Panc1 (cell line): ENCODE measurements at regions not wholly inside any gene's neighbourhood (a gene's known extent, or its start where the extent isn't known, plus 50 kb on each side); places are given as distances from the start of the nearest gene placed in this dataset.

Experiments
- ATAC-seq: fragments of 200-7000 bp; cut with Tn5 transposase; 2 replicates; pipeline ENCODE4 v1.9.1; 2020; ENCODE audit warnings: mild to moderate bottlenecking, moderate library complexity
- BruUV-seq: library from RNA; stranded (reverse); fragments of 400-500 nt; replicated peaks from 2 replicates; lab custom pipeline; 2021; lab: Mats Ljungman, UMichigan
- CTCF ChIA-PET: fragments of 300-600 bp; sonication (Branson Sonifier 250); formaldehyde crosslinking; loops from one replicate; lab custom pipeline; 2022; ENCODE audit warnings: antibody characterized with exemption; lab: Charles Lee
- POLR2A ChIA-PET: fragments of 300-600 bp; sonication (Branson Sonifier 250); formaldehyde crosslinking; loops from one replicate; lab custom pipeline; 2022; ENCODE audit warnings: antibody characterized with exemption; lab: Charles Lee
- DNase-seq: peaks from one replicate; pipeline ENCODE4 v3.0.0-alpha.2; 2010; ENCODE audit warnings: low read depth, low spot score
- H3K27ac ChIP-seq: 2 replicates; pipeline ENCODE4 v1.5.1; 2011; ENCODE audit warnings: mild to moderate bottlenecking, low read length, inconsistent platforms
- H3K27me3 ChIP-seq: fragments of 200-500 bp; sonication (Bioruptor generic); 2 replicates; pipeline ENCODE4 v1.6.0; 2014; ENCODE audit warnings: low read length, inconsistent platforms; ENCODE audit not compliant: control insufficient read depth, insufficient read depth
- H3K36me3 ChIP-seq: fragments of 200-500 bp; sonication (Bioruptor generic); 2 replicates; pipeline ENCODE4 v1.5.1; 2014; ENCODE audit warnings: inconsistent platforms, mild to moderate bottlenecking, low read length, moderate library complexity; ENCODE audit not compliant: control insufficient read depth, insufficient read depth
- H3K4me1 ChIP-seq: 2 replicates; pipeline ENCODE4 v1.5.1; 2011; ENCODE audit warnings: inconsistent platforms, mild to moderate bottlenecking, low read length, moderate library complexity; ENCODE audit not compliant: control insufficient read depth, insufficient read depth
- H3K4me3 ChIP-seq, 2 experiments: 2 replicates each; pipeline ENCODE4 v1.5.1; 2011 to 2012; ENCODE audit warnings: low read depth in 2 of 2, low read length in 2 of 2, mild to moderate bottlenecking in 2 of 2, inconsistent platforms in 1 of 2, moderate library complexity in 1 of 2
- H3K9me3 ChIP-seq: fragments of 200-500 bp; sonication (Bioruptor generic); 2 replicates; pipeline ENCODE4 v1.5.1; 2014; ENCODE audit warnings: low read depth, mild to moderate bottlenecking, inconsistent platforms, low read length, moderate library complexity; ENCODE audit not compliant: control insufficient read depth, insufficient read depth
- POLR2AphosphoS5 ChIP-seq: IDR thresholded peaks from 2 replicates; pipeline ENCODE4 v1.6.1; 2012; ENCODE audit warnings: mild to moderate bottlenecking, low read depth, low read length, moderate library complexity
- REST ChIP-seq, 2 experiments: IDR thresholded peaks; 2 replicates each; pipeline ENCODE4 v1.6.1; 2011 to 2012; ENCODE audit warnings: low read depth in 2 of 2, control low read depth in 1 of 2, low read length in 1 of 2, mild to moderate bottlenecking in 1 of 2, moderate library complexity in 1 of 2; ENCODE audit not compliant: insufficient read depth in 1 of 2
- SIN3A ChIP-seq: IDR thresholded peaks from 2 replicates; pipeline ENCODE4 v1.6.1; 2012; ENCODE audit warnings: low read depth, mild to moderate bottlenecking, low read length, moderate library complexity, borderline replicate concordance; ENCODE audit not compliant: insufficient read depth
- TCF7L2 ChIP-seq: IDR thresholded peaks from 2 replicates; pipeline ENCODE4 v1.6.1; 2011; ENCODE audit warnings: mild to moderate bottlenecking, low read depth, low read length, inconsistent platforms
- in situ Hi-C: cut with HindIII; loops from 2 replicates; pipeline ENCODE4 v1.10.0; 2016; ENCODE audit warnings: low sequenced_read_pairs, low pct_unique_long_range_greater_than_20kb
- intact Hi-C: fragments of 100-400 bp; cut with micrococcal nuclease; formaldehyde crosslinking; loops from one replicate; pipeline ENCODE4 v1.10.0; 2022; ENCODE audit not compliant: unreplicated experiment
- TF ChIP-seq, protein P1 (sequence below): fragments of 450-650 bp; IDR thresholded peaks from 2 replicates; pipeline ENCODE4 v1.5.1; 2017; ENCODE audit warnings: mild to moderate bottlenecking

GRCh38 chr5:31036411-31036810 lies 157.1 kb upstream of the CDH6 start:
- Histone ChIP-seq H3K9me3 (no peaks in the 10 kb centered on the region), H3K4me3 (no peak overlapping the region), H3K27ac (no peak overlapping the region), H3K36me3 (no peaks in the 10 kb centered on the region), H3K4me1 (no peaks in the 10 kb centered on the region), H3K27me3 (no peaks in the 10 kb centered on the region)
- POLR2A ChIA-PET: no interaction called here
- intact Hi-C loops (no loop called here), in situ Hi-C loops (no loop called here)
- DNase-seq: no peak
- CTCF ChIA-PET: no interaction called here
- TF ChIP-seq REST (IDR thresholded peaks at IDR 0.05; ENCODE audit: insufficient read depth in 1 of 2, low read depth in 2 of 2, low read length in 1 of 2) (no peak), SIN3A (no peak), POLR2AphosphoS5 (no peak), TCF7L2 (no peak)
- TF ChIP-seq, protein P1, sequence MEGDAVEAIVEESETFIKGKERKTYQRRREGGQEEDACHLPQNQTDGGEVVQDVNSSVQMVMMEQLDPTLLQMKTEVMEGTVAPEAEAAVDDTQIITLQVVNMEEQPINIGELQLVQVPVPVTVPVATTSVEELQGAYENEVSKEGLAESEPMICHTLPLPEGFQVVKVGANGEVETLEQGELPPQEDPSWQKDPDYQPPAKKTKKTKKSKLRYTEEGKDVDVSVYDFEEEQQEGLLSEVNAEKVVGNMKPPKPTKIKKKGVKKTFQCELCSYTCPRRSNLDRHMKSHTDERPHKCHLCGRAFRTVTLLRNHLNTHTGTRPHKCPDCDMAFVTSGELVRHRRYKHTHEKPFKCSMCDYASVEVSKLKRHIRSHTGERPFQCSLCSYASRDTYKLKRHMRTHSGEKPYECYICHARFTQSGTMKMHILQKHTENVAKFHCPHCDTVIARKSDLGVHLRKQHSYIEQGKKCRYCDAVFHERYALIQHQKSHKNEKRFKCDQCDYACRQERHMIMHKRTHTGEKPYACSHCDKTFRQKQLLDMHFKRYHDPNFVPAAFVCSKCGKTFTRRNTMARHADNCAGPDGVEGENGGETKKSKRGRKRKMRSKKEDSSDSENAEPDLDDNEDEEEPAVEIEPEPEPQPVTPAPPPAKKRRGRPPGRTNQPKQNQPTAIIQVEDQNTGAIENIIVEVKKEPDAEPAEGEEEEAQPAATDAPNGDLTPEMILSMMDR: no peak
- BruUV-seq: no TSS peak
- no peak for ATAC-seq

DNA sequence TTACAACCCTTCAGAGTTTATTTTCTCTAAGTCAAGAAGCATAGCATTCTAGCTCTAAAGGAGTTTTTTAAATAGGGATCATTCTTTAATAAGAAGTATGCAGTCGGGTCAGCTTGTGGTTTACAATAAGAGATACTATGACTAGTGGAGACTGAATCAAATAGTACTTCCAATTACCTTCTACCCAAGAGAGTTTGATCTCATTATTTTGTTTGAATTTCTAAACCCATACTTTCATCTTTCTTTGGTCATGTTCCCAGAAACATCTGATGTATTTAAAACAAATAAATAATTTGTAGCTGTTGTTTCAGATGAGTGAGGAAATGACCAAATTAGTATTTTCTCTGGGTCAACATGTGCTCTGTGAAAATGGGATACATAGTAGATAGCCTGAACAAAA lies 160.2 kb upstream of the CDH6 start:
- intact Hi-C loops: no loop called here
- POLR2A ChIA-PET: no interaction called here

More for the DNA sequence above, 160.2 kb upstream of the CDH6 start:
- Histone ChIP-seq H3K27me3 (no peaks in the 10 kb centered on the region), H3K4me1 (no peaks in the 10 kb centered on the region), H3K9me3 (no peaks in the 10 kb centered on the region), H3K27ac (no peak overlapping the region), H3K36me3 (no peaks in the 10 kb centered on the region), H3K4me3 (no peak overlapping the region)
- TF ChIP-seq POLR2AphosphoS5: no peak
- no peak for TF ChIP-seq TCF7L2
- TF ChIP-seq, protein P1: no peak
- no peak for TF ChIP-seq SIN3A
- no peak for TF ChIP-seq REST (IDR thresholded peaks at IDR 0.05; ENCODE audit: insufficient read depth in 1 of 2, low read depth in 2 of 2, low read length in 1 of 2)
- BruUV-seq: no TSS peak
- ATAC-seq (no peak), DNase-seq (no peak)
- in situ Hi-C loops: no loop called here
- CTCF ChIA-PET: interaction anchor here (0.6 kb wide), 1 partner anchor 707 kb away, joined by 3 read pairs; no protein-coding TSS in a partner anchor
